Midbrain (tissue), 1 donor: ENCODE measurements at regions not wholly inside any gene's neighbourhood (a gene's known extent, or its start where the extent isn't known, plus 50 kb on each side); places are given as distances from the start of the nearest gene placed in this dataset.

Source experiments
- DNase-seq: peaks from one replicate; lab custom pipeline; 2025; lab: John Stamatoyannopoulos, UW

DNA sequence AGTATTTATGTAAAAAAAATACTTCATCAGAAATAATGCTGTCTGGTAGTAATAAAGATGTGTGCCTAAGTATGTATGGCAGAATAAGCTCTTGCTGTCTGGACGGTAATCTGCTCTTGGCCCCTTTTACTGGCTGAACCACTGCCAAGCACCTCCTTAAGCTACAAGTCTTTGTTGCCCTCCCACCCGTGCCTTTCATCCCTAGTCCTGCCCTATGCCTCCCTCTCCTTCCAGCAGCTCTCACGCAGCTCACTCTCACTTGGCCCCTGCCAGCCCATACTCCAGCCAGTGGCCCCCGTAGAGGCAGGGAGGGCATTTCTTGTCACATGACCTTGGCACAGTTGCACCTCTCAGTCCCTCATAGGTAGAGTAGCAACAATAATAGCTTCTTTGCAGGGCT lies 54.5 kb upstream of the NPAS2 start:
- no peak for DNase-seq

DNA sequence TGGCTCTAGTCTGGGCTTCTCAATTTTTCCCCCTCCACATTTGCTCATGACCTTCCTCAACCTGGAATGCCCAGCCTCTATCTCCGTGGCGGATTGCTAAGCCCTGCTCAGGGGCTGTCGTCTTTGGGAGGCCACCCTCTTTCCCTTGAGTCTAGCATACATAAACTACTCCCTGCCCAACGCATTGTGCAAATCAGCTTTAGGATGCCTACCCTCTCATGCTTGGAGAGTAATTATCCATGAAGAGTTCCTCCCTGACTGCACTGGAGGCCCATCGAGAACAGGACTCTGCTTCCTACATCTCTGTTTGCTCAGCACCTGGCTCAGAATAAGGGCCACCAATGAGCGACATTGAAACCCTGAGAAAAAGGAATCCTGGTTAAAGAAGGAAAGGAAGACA lies 53.7 kb upstream of the NPAS2 start:
- DNase-seq, result no peak

DNA sequence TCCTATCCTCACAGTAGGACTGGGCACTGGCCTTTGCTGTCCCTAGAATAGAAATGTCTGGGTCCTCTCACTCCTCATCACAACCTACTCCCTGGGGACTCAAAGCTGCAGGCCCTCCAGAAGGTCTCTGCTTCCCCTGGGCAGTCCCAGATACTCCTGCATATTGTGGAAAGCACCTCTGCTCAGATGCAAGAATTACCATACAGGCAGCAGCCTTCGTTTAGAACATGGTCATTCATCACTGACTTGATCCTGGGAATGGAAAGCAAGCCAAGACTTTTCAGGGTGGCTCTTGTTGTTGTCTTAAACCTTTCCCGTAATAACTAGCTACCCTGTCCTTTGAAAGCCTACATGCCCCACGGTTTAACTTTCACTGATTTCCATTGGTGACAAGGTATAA lies 53.1 kb upstream of the NPAS2 start:
- no peak for DNase-seq

DNA sequence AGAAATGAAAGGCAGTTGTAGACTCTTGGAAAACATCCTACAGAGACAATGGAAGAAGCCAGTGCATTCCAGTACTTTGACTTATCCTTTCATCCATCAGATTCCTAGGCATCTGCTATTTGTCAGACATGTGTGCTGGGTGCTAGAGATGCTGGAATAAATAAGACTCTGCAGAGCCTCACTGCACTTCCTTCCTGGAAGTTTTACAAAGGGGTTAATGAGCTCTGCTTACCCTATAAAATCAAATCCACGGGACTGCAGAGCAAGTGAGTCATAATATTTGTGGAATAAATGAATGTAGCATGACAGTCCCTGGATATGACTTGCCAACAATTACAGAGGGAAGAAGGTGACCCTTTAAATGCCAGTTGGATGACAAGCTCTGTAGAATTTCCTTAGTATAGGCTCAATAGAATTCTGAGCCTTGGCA lies 52.7 kb upstream of the NPAS2 start:
- DNase-seq, result no peak

DNA sequence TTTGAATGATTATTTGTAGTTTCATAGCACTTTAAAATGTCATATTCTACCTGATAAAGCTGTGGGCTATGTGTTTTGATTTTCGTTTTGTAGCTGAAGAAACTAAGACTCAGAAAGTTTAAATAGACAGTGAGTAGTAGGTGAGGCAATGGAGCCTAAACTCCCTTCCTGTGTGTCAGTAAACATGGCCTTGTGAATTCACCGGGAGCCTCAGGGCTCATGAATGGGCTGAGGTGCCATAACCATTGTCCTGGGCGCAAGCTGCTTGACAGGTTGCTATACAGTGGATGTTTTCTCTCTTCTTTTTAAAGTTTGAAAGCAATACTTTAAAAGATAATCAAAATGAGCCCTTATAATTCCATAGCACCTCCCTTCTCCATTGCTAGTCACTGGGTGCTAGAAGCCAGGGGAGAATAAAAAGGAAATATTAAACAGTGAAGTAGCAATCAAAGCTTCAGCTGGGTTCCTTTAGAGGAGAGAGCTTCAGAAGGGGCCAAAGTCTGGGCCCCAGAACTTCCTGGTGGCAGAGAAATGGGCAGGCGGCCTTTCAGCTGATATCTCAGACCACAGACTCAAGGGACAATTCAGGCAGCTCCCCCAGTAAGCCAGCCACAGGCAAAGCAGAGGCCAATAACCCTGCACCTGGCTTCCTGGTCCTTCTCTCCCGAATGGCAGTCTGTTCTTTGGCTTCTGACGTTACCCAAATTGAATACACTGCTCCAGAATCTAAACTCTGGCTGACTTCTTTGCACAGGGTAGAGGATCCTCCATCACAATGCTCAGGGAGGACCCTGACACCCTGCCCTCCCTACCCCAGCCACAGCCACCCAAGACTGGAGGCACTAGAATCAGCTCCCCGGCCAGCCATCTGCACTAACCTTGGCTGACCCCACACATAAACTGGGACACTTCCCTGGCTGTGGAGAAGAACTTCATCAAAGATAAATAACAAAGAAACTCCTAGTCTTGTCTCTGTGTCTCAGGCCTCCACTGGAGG lies 51.8 kb upstream of the NPAS2 start:
- no peak for DNase-seq
